ENCODE measurements at regions not wholly inside any gene's neighbourhood (a gene's known extent, or its start where the extent isn't known, plus 50 kb on each side); places are given as distances from the start of the nearest gene placed in this dataset.

- intact Hi-C loops (cut with DNase I) = no loop called here
- ATAC-seq = no peak
- no peak for DNase-seq
These were observed 312.0 kb downstream of the PDGFC start for GRCh38 chr4:156659570-156659969.

DNA sequence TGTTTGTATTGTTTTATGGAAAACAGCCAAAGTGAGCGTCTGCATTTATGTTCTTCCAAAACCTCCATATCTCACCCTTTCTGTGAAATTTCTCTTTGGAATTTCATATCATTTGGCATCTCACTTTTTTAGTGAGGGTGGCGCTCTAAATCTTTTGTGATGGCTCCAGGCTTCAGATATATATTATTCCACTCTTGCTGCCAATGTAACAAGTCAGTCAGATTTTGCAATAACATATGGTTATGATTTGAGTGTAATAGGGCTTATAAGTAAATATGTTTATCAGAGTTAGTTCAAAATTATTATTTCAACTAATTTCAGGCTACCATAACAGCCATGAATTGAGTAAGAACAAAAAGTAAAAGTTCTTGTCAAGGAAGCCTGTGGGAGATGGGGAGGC is 314.7 kb downstream of the PDGFC start:
- no peak for DNase-seq
- intact Hi-C loops (cut with DNase I) = no loop called here
- no peak for ATAC-seq

DNA sequence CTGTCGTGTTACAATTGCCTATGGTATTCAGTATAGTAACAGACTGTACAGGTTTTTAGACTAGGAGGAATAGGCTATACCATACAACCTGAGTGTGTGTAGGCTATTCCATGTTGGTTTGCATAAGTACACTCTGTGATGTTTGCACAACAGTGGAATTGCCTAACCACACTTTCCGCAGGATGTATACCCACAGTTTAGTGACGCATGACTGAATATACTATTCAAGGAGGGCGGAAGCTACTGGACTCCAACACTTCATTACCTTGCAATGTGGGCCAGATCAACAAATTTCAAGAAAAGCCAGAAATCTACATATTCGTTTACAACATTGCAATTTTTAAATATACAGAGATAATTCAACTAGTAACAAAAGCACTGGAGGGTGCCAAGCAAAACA is 317.2 kb downstream of the PDGFC start:
- DNase-seq (no peak), ATAC-seq (no peak)
- intact Hi-C loops (cut with DNase I) = no loop called here

- ATAC-seq (no peak), DNase-seq (no peak)
- intact Hi-C loops (cut with DNase I) = no loop called here
These were observed 327.8 kb downstream of the PDGFC start for GRCh38 chr4:156643826-156644225.

GRCh38 chr4:156642161-156642560 is 329.4 kb downstream of the PDGFC start:
- no peak for ATAC-seq
- intact Hi-C loops (cut with DNase I) = no loop called here
- DNase-seq = no peak

GRCh38 chr4:156638925-156639605 is 332.5 kb downstream of the PDGFC start:
- DNase-seq (no peak), ATAC-seq (no peak)
- intact Hi-C loops (cut with DNase I) = no loop called here

- DNase-seq = no peak
- intact Hi-C loops (cut with DNase I) = no loop called here
These were observed 333.3 kb downstream of the PDGFC start for GRCh38 chr4:156638334-156638733.

GRCh38 chr4:156636381-156636780 is 335.2 kb downstream of the PDGFC start:
- intact Hi-C loops (cut with DNase I) = no loop called here
- ATAC-seq (no peak), DNase-seq (no peak)

More at GRCh38 chr4:156638334-156638733, 333.3 kb downstream of the PDGFC start:
- ATAC-seq = no peak

- ATAC-seq = no peak
These were observed 336.5 kb downstream of the PDGFC start for GRCh38 chr4:156635051-156635450.

GRCh38 chr4:156634612-156635011 is 337.0 kb downstream of the PDGFC start:
- intact Hi-C loops (cut with DNase I) = no loop called here
- ATAC-seq (no peak), DNase-seq (no peak)

More at GRCh38 chr4:156635051-156635450, 336.5 kb downstream of the PDGFC start:
- intact Hi-C loops (cut with DNase I) = no loop called here
- DNase-seq = no peak

- ATAC-seq (no peak), DNase-seq (no peak)
- intact Hi-C loops (cut with DNase I) = no loop called here
These were observed 337.8 kb downstream of the PDGFC start for GRCh38 chr4:156633847-156634246.

DNA sequence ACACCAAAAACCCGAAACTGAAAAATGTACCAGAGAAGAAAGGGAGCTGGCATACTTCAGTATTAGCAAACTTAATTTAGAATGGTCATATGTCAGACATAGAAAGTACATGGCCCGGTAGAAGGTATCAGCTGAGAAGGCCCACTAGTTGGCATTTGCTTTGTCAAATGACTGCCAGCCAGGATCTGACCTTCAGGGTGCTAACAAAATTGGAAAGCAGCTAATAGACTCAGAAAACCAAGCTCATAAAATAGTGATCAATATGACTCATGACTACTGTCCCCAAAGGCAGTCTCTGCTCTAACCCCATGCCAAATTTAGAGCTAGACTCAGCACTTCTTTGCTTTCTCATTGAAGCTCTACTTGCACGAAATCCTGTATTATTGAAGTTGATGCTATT is 342.7 kb downstream of the PDGFC start:
- intact Hi-C loops (cut with DNase I) = no loop called here
- ATAC-seq (no peak), DNase-seq (no peak)

GRCh38 chr4:156623376-156623775 is 348.2 kb downstream of the PDGFC start:
- intact Hi-C loops (cut with DNase I) = no loop called here
- ATAC-seq (no peak), DNase-seq (no peak)

GRCh38 chr4:156620786-156621185 is 350.8 kb downstream of the PDGFC start:
- ATAC-seq (no peak), DNase-seq (no peak)
- intact Hi-C loops (cut with DNase I) = no loop called here

DNA sequence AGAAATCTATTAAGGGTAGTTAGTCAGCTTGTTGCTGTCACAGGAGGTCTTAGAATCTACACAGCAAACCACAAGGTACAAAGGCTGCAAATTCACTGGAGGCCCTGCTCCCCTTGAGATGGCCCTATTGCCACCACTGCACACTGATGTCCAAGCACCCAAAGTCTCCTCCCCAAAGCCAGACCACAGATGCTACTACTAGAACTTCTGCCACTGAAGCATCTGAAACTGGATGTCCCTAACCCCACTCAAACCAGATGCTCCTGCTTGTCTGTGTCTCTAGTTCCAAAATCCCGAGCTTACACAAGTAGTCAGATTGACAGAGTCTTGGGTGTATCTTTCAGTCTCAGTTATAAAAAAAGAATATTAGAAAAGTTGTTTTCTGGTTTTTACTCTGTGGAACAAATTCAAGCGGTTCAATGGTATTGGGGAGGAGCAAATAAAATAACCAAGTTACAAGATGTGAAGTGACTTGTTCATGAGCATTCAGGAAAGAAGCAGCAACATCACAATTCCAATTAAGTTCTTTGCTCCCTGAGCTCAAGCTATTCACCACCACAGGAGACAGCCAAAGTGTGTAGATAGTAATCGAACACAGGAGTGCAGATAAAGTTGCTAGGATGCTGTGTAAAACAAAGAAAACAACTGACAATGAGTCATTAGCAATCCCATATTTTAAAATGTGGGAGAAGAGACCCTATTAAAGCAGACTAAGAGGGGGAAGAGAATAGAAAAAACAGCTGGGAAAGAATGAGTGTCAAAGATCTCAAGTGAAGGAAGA is 352.3 kb downstream of the PDGFC start:
- intact Hi-C loops (cut with DNase I) = no loop called here
- ATAC-seq = no peak
- no peak for DNase-seq

- intact Hi-C loops (cut with DNase I) = no loop called here
- DNase-seq (no peak), ATAC-seq (peak in 1 of 2 donors; percentile 94)
These were observed 356.5 kb downstream of the PDGFC start for GRCh38 chr4:156615066-156615531.

GRCh38 chr4:156614536-156614935 is 357.1 kb downstream of the PDGFC start:
- DNase-seq = no peak
- intact Hi-C loops (cut with DNase I) = no loop called here
- ATAC-seq = no peak

DNA sequence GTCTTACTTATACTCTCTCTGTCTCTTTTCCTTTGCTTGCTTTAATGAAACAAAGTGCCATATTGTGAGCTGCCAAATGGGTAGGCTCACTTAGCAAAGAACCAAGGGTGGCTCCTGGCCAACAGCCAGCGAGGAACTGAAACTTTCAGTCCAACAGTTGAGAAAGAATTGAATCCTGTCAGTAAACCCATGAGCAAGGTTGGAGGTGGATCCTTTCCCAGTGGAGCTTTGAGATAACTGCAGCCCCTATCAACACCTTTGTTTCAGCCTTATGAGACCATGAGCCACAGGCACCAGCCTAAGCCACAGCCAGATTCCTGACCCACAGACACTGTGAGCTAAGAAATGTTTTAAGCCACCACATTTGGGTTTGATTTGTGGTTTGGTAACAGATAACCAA is 362.2 kb downstream of the PDGFC start:
- ATAC-seq = no peak

GRCh38 chr4:156608651-156609050 is 362.9 kb downstream of the PDGFC start:
- intact Hi-C loops (cut with DNase I) = no loop called here
- ATAC-seq (no peak), DNase-seq (no peak)

More for the DNA sequence above, 362.2 kb downstream of the PDGFC start:
- intact Hi-C loops (cut with DNase I) = no loop called here
- peak; percentile 26 for DNase-seq

DNA sequence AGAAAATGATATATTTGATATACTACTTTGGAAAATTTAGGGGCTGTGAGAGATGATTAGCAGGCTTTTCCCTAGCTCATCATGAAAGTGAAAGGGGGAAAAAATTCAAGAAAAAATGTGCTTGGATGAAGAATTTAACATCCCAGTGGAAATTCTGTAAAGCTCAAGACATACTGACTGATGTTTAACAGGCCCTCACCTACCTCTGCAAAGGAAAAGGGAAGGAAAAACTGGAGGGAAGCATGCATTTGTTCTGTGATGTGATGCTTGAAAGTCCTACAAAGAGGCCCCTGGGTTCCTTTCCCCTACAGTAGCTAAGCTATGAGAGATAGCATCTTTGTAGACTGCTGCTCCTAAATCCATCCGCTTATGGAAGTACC is 364.1 kb downstream of the PDGFC start:
- ATAC-seq (no peak), DNase-seq (no peak)

More for the DNA sequence above, 364.1 kb downstream of the PDGFC start:
- intact Hi-C loops (cut with DNase I) = no loop called here
